ENCODE measurements at regions not wholly inside any gene's neighbourhood (a gene's known extent, or its start where the extent isn't known, plus 50 kb on each side); places are given as distances from the start of the nearest gene placed in this dataset.

DNA sequence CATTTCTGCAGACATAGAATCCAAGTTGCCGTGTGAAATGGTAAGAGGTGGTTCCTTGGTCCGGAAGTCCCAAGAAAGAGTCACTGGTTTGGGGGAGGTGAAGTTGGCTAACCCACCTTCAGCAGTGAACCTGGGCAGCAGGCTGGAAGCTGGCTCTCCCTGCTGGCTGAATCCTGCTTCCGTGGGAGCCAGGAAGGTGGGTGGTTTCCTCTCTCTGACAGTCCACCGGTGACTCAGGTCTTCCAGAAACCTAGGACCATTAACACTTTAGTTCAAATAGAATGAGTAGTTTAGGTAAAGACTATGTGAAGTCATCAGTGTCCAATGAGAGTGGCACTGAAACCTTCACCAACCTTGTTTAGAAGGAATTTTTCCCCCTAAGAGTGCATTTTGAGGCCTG lies 87.4 kb upstream of the CACNA2D3 start:
- TF ChIP-seq CTCF (IDR thresholded peaks at IDR 0.05) (no peak), EZH2 (IDR thresholded peaks at IDR 0.05) (no peak)
